ENCODE measurements at regions not wholly inside any gene's neighbourhood (a gene's known extent, or its start where the extent isn't known, plus 50 kb on each side); places are given as distances from the start of the nearest gene placed in this dataset.

- ChIA-PET CTCF (no interaction called here), POLR2A (no interaction called here)
- TF ChIP-seq, protein P1, sequence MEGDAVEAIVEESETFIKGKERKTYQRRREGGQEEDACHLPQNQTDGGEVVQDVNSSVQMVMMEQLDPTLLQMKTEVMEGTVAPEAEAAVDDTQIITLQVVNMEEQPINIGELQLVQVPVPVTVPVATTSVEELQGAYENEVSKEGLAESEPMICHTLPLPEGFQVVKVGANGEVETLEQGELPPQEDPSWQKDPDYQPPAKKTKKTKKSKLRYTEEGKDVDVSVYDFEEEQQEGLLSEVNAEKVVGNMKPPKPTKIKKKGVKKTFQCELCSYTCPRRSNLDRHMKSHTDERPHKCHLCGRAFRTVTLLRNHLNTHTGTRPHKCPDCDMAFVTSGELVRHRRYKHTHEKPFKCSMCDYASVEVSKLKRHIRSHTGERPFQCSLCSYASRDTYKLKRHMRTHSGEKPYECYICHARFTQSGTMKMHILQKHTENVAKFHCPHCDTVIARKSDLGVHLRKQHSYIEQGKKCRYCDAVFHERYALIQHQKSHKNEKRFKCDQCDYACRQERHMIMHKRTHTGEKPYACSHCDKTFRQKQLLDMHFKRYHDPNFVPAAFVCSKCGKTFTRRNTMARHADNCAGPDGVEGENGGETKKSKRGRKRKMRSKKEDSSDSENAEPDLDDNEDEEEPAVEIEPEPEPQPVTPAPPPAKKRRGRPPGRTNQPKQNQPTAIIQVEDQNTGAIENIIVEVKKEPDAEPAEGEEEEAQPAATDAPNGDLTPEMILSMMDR (IDR thresholded peaks at IDR 0.05; ENCODE audit: control extremely low read depth, extremely low read depth, low read depth, missing control alignments): no peak
- DNase-seq (ENCODE audit: extremely low spot score): no peak
Measured at GRCh38 chr6:168783720-168784119, 342.7 kb downstream of the SMOC2 start.

- CTCF ChIA-PET: no interaction called here
- POLR2A ChIA-PET: no interaction called here
- no peak for DNase-seq (ENCODE audit: extremely low spot score)
Measured at GRCh38 chr6:168782187-168782751, 341.3 kb downstream of the SMOC2 start.

DNA sequence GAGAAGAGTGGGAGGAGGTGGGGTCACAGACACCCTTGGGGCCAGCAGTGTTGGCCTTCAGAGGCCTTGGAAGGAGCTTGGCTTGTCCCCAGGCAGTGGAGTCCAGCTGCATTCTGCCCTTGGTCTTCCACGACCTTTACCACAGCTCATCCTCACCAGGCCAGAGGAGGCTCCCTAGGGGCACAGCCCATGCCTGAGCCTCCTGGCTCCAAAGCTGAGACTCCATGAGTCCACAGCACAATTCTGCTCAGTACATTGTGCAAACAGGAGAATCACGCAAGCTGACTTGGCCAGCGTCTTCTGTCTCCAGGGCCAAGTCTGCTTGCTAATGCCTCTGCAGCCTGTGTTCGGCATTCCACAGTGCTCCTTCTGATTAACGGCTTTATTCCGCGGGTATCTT lies 337.2 kb downstream of the SMOC2 start:
- CTCF ChIA-PET: no interaction called here
- no peak for DNase-seq (ENCODE audit: extremely low spot score)
- TF ChIP-seq, protein P1 (IDR thresholded peaks at IDR 0.05; ENCODE audit: control extremely low read depth, extremely low read depth, low read depth, missing control alignments): no peak
- POLR2A ChIA-PET: no interaction called here

More at GRCh38 chr6:168782187-168782751, 341.3 kb downstream of the SMOC2 start:
- TF ChIP-seq, protein P1 (IDR thresholded peaks at IDR 0.05; ENCODE audit: control extremely low read depth, extremely low read depth, low read depth, missing control alignments): no peak

- TF ChIP-seq, protein P1 (IDR thresholded peaks at IDR 0.05; ENCODE audit: control extremely low read depth, extremely low read depth, low read depth, missing control alignments): no peak
Measured at GRCh38 chr6:168774381-168774780, 333.4 kb downstream of the SMOC2 start.

DNA sequence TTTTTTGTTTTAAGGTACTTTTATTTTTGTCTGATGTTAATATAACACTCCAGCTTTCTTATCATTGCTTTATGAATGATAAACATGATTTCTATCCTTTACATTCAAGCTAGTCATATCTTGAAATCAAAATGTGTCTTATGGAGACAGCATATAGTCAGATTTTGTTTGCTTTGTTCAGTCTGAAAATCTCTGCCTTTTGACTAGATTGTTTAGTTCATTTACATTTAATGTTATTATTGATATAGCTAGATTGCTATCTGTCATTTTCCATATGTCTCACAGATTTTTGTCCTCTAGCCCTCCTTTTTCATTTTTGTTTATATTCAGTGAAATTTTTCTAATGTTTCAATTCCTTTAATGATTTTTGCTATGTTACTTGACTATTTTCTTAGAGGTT lies 332.8 kb downstream of the SMOC2 start:
- POLR2A ChIA-PET: no interaction called here
- no peak for DNase-seq (ENCODE audit: extremely low spot score)
- CTCF ChIA-PET: no interaction called here
- TF ChIP-seq, protein P1 (IDR thresholded peaks at IDR 0.05; ENCODE audit: control extremely low read depth, extremely low read depth, low read depth, missing control alignments): no peak

More at GRCh38 chr6:168774381-168774780, 333.4 kb downstream of the SMOC2 start:
- ChIA-PET CTCF (no interaction called here), POLR2A (no interaction called here)
- DNase-seq (ENCODE audit: extremely low spot score): no peak

GRCh38 chr6:168765752-168766151 lies 324.8 kb downstream of the SMOC2 start:
- no peak for DNase-seq (ENCODE audit: extremely low spot score)
- ChIA-PET CTCF (no interaction called here), POLR2A (no interaction called here)
- TF ChIP-seq, protein P1 (IDR thresholded peaks at IDR 0.05; ENCODE audit: control extremely low read depth, extremely low read depth, low read depth, missing control alignments): no peak

Data from GM10248 (cell line).